ENCODE measurements at regions not wholly inside any gene's neighbourhood (a gene's known extent, or its start where the extent isn't known, plus 50 kb on each side); places are given as distances from the start of the nearest gene placed in this dataset.

GRCh38 chr3:71893122-71893521 lies 108.2 kb upstream of the PROK2 start (continued):
- TF ChIP-seq, protein P1, sequence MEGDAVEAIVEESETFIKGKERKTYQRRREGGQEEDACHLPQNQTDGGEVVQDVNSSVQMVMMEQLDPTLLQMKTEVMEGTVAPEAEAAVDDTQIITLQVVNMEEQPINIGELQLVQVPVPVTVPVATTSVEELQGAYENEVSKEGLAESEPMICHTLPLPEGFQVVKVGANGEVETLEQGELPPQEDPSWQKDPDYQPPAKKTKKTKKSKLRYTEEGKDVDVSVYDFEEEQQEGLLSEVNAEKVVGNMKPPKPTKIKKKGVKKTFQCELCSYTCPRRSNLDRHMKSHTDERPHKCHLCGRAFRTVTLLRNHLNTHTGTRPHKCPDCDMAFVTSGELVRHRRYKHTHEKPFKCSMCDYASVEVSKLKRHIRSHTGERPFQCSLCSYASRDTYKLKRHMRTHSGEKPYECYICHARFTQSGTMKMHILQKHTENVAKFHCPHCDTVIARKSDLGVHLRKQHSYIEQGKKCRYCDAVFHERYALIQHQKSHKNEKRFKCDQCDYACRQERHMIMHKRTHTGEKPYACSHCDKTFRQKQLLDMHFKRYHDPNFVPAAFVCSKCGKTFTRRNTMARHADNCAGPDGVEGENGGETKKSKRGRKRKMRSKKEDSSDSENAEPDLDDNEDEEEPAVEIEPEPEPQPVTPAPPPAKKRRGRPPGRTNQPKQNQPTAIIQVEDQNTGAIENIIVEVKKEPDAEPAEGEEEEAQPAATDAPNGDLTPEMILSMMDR (conservative IDR thresholded peaks at IDR 0.05; ENCODE audit: low read depth in 2 of 2), result no peak
- TF ChIP-seq, protein P2, sequence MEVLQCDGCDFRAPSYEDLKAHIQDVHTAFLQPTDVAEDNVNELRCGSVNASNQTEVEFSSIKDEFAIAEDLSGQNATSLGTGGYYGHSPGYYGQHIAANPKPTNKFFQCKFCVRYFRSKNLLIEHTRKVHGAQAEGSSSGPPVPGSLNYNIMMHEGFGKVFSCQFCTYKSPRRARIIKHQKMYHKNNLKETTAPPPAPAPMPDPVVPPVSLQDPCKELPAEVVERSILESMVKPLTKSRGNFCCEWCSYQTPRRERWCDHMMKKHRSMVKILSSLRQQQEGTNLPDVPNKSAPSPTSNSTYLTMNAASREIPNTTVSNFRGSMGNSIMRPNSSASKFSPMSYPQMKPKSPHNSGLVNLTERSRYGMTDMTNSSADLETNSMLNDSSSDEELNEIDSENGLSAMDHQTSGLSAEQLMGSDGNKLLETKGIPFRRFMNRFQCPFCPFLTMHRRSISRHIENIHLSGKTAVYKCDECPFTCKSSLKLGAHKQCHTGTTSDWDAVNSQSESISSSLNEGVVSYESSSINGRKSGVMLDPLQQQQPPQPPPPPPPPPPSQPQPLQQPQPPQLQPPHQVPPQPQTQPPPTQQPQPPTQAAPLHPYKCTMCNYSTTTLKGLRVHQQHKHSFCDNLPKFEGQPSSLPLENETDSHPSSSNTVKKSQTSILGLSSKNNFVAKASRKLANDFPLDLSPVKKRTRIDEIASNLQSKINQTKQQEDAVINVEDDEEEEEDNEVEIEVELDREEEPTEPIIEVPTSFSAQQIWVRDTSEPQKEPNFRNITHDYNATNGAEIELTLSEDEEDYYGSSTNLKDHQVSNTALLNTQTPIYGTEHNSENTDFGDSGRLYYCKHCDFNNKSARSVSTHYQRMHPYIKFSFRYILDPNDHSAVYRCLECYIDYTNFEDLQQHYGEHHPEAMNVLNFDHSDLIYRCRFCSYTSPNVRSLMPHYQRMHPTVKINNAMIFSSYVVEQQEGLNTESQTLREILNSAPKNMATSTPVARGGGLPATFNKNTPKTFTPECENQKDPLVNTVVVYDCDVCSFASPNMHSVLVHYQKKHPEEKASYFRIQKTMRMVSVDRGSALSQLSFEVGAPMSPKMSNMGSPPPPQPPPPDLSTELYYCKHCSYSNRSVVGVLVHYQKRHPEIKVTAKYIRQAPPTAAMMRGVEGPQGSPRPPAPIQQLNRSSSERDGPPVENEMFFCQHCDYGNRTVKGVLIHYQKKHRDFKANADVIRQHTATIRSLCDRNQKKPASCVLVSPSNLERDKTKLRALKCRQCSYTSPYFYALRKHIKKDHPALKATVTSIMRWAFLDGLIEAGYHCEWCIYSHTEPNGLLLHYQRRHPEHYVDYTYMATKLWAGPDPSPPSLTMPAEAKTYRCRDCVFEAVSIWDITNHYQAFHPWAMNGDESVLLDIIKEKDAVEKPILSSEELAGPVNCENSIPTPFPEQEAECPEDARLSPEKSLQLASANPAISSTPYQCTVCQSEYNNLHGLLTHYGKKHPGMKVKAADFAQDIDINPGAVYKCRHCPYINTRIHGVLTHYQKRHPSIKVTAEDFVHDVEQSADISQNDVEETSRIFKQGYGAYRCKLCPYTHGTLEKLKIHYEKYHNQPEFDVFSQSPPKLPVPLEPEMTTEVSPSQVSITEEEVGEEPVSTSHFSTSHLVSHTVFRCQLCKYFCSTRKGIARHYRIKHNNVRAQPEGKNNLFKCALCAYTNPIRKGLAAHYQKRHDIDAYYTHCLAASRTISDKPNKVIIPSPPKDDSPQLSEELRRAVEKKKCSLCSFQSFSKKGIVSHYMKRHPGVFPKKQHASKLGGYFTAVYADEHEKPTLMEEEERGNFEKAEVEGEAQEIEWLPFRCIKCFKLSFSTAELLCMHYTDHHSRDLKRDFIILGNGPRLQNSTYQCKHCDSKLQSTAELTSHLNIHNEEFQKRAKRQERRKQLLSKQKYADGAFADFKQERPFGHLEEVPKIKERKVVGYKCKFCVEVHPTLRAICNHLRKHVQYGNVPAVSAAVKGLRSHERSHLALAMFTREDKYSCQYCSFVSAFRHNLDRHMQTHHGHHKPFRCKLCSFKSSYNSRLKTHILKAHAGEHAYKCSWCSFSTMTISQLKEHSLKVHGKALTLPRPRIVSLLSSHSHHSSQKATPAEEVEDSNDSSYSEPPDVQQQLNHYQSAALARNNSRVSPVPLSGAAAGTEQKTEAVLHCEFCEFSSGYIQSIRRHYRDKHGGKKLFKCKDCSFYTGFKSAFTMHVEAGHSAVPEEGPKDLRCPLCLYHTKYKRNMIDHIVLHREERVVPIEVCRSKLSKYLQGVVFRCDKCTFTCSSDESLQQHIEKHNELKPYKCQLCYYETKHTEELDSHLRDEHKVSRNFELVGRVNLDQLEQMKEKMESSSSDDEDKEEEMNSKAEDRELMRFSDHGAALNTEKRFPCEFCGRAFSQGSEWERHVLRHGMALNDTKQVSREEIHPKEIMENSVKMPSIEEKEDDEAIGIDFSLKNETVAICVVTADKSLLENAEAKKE (CRISPR knock-in tag; IDR thresholded peaks at IDR 0.05), result no peak
- TF ChIP-seq ZNF331 (CRISPR knock-in tag; IDR thresholded peaks at IDR 0.05; ENCODE audit: low read depth) (no peak), JUNB (IDR thresholded peaks at IDR 0.05; ENCODE audit: unreplicated experiment) (no peak), CREB1 (CRISPR knock-in tag; IDR thresholded peaks at IDR 0.05; ENCODE audit: low read depth) (no peak)

GRCh38 chr3:71891483-71891882 lies 106.5 kb upstream of the PROK2 start:
- Histone ChIP-seq H3F3A (replicated peaks; ENCODE audit: low read depth) (no peaks in the 10 kb centered on the region), H3K36me3 (ENCODE audit: insufficient read depth) (no peaks in the 10 kb centered on the region), H3K27ac (ENCODE audit: low read depth) (no peak overlapping the region), H2AFZ (no peak overlapping the region), H3K27me3 (ENCODE audit: insufficient read depth) (no peaks in the 10 kb centered on the region), H3K4me3 (no peak overlapping the region), H4K20me1 (replicated peaks; ENCODE audit: insufficient read depth) (no peaks in the 10 kb centered on the region), H3K4me2 (no peak overlapping the region), H3K79me2 (replicated peaks; ENCODE audit: insufficient read depth) (no peaks in the 10 kb centered on the region), H3K9me2 (ENCODE audit: insufficient read depth) (peaks cover 16% of the 10 kb centered on the region), H3K4me1 (ENCODE audit: insufficient read depth) (peaks cover 10% of the 10 kb centered on the region)
- Mint-ChIP-seq H3K27ac (no peak overlapping the region), H3K4me1 (peaks cover 15% of the 10 kb centered on the region), H3K36me3 (ENCODE audit: low read depth) (no peaks in the 10 kb centered on the region), H3K9me3 (no peaks in the 10 kb centered on the region; the same call in 2 of the 3 replicates), H3K4me3 (no peak overlapping the region), H3K27me3 (ENCODE audit: insufficient read depth, low read depth, poor library complexity) (peaks cover 4% of the 10 kb centered on the region)
- DNase-seq (ENCODE audit: low spot score) (no peak), ATAC-seq (no peak)
- TF ChIP-seq REST (IDR thresholded peaks at IDR 0.05; ENCODE audit: unreplicated experiment) (no peak), ZNF331 (CRISPR knock-in tag; IDR thresholded peaks at IDR 0.05; ENCODE audit: low read depth) (no peak), POLR2AphosphoS5 (IDR thresholded peaks at IDR 0.05; ENCODE audit: low read depth) (no peak)
